CD4-positive, alpha-beta T cell (primary cell): ENCODE measurements at regions not wholly inside any gene's neighbourhood (a gene's known extent, or its start where the extent isn't known, plus 50 kb on each side); places are given as distances from the start of the nearest gene placed in this dataset.
"Not testable (repeated sequence)": the region's sequence is repeated elsewhere in the genome, so short reads cannot be mapped to it uniquely, and the experiment has no call there.

Source experiments
- ATAC-seq: fragments of 200-7000 bp; cut with Tn5 transposase; one replicate; pipeline ENCODE4 v1.10.0; 2022; ENCODE audit warnings: mild to moderate bottlenecking; ENCODE audit not compliant: poor library complexity
- CTCF ChIA-PET: fragments of 350-600 bp; sonication (Branson Sonifier 250); formaldehyde crosslinking; loops from one replicate; lab custom pipeline; 2021; ENCODE audit warnings: antibody characterized with exemption, inconsistent platforms; lab: Charles Lee
- POLR2A ChIA-PET: fragments of 350-600 bp; sonication (Branson Sonifier 250); formaldehyde crosslinking; loops from one replicate; lab custom pipeline; 2021; ENCODE audit warnings: antibody characterized with exemption, inconsistent platforms; lab: Charles Lee
- DNase-seq, 14 experiments: peaks; one replicate each; pipeline ENCODE4 v3.0.0-alpha.2; 2013 to 2020; ENCODE audit warnings: mixed read lengths in 2 of 14
- H3K27ac ChIP-seq, 2 donors: one replicate each; pipeline versions ENCODE4 v1.5.1 to v1.7.0; 2013; ENCODE audit warnings: low read length in 2 of 2, low read depth in 1 of 2, mild to moderate bottlenecking in 1 of 2
- H3K27me3 ChIP-seq, 2 experiments: 1 replicate in 1 of 2; 2 replicates in 1 of 2; pipeline versions ENCODE4 v1.6.1 to v1.7.0; 2013; ENCODE audit warnings: low read length in 2 of 2, control low read depth in 1 of 2, mild to moderate bottlenecking in 1 of 2, moderate library complexity in 1 of 2; ENCODE audit not compliant: insufficient read depth in 2 of 2, control insufficient read depth in 1 of 2
- H3K36me3 ChIP-seq: one replicate; pipeline ENCODE4 v1.6.1; 2013; ENCODE audit warnings: low read length, control low read depth; ENCODE audit not compliant: insufficient read depth
- H3K4me1 ChIP-seq: one replicate; pipeline ENCODE4 v1.6.1; 2013; ENCODE audit warnings: low read length, control low read depth; ENCODE audit not compliant: insufficient read depth
- H3K4me3 ChIP-seq: one replicate; pipeline ENCODE4 v1.5.1; 2013; ENCODE audit warnings: mild to moderate bottlenecking, low read length, moderate library complexity
- H3K9me3 ChIP-seq, 2 experiments: 1 replicate in 1 of 2; 2 replicates in 1 of 2; pipeline versions ENCODE4 v1.6.1 to v1.7.0; 2013; ENCODE audit warnings: low read length in 2 of 2, mild to moderate bottlenecking in 2 of 2, control low read depth in 1 of 2, moderate library complexity in 1 of 2; ENCODE audit not compliant: control insufficient read depth in 1 of 2, insufficient read depth in 1 of 2
- H3K27ac Mint-ChIP-seq: one replicate; pipeline ENCODE4 v1.8.0; 2020; ENCODE audit warnings: mixed read lengths
- H3K27me3 Mint-ChIP-seq: one replicate; pipeline ENCODE4 v1.8.0; 2021; ENCODE audit warnings: mixed read lengths
- H3K36me3 Mint-ChIP-seq: one replicate; pipeline ENCODE4 v1.8.0; 2021; ENCODE audit warnings: low read depth, mixed read lengths
- H3K4me1 Mint-ChIP-seq: one replicate; pipeline ENCODE4 v1.8.0; 2021; ENCODE audit warnings: low read depth, mixed read lengths
- H3K4me3 Mint-ChIP-seq: one replicate; pipeline ENCODE4 v1.8.0; 2020; ENCODE audit warnings: mild to moderate bottlenecking, mixed read lengths
- H3K9me3 Mint-ChIP-seq: one replicate; pipeline ENCODE4 v1.8.0; 2020; ENCODE audit warnings: mixed read lengths
- CTCF ChIP-seq: fragments of 200-600 bp; IDR thresholded peaks from one replicate; pipeline ENCODE4 v1.8.0; 2022; ENCODE audit warnings: antibody characterized with exemption, mild to moderate bottlenecking
- intact Hi-C, 2 experiments: fragments of 100-400 bp; cut with DNase I in 1 of 2; cut with micrococcal nuclease in 1 of 2; formaldehyde crosslinking; loops; one replicate each; pipeline versions ENCODE4 v1.15.1 to v1.9.0; 2023 to 2025; cut with DNase I, micrococcal nuclease

GRCh38 chr3:6680119-6680806, 180.7 kb upstream of the GRM7 start:
- Histone ChIP-seq H3K4me3 (no peak overlapping the region), H3K36me3 (no peaks in the 10 kb centered on the region), H3K27ac (no peak overlapping the region), H3K4me1 (no peaks in the 10 kb centered on the region), H3K9me3 (no peaks in the 10 kb centered on the region), H3K27me3 (no peaks in the 10 kb centered on the region)
- ChIA-PET POLR2A (no interaction called here), CTCF (no interaction called here)
- no peaks in the 10 kb centered on the region for H3K36me3 Mint-ChIP-seq
- no peak overlapping the region for H3K4me3 Mint-ChIP-seq
- no peak overlapping the region for H3K27ac Mint-ChIP-seq
- H3K4me1 Mint-ChIP-seq: no peaks in the 10 kb centered on the region
- TF ChIP-seq CTCF: no peak
- DNase-seq: no peak
- peaks cover 15% of the 10 kb centered on the region for H3K9me3 Mint-ChIP-seq
- H3K27me3 Mint-ChIP-seq: no peaks in the 10 kb centered on the region
- intact Hi-C loops: no loop called here
- ATAC-seq: no peak

DNA sequence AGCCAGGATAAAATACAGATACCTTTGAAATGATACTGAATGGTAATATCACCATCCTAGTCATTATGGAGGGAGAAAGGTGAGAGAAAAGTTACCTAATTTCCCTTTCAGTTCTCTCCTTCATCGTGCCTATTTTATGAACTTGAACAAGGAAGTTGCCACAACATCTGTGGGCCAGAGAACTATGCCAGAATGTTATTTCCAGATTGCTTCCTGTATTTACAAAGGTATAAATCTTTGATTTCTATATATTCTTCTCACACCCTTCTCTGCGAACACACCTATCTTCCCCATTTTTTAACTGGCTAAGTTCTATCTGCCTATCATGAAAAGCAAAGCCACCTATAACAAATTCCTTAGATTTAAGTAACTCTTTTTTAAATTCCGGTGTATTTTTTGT, 163.6 kb upstream of the GRM7 start:
- ChIA-PET POLR2A (no interaction called here), CTCF (no interaction called here)
- intact Hi-C loops: no loop called here

DNA sequence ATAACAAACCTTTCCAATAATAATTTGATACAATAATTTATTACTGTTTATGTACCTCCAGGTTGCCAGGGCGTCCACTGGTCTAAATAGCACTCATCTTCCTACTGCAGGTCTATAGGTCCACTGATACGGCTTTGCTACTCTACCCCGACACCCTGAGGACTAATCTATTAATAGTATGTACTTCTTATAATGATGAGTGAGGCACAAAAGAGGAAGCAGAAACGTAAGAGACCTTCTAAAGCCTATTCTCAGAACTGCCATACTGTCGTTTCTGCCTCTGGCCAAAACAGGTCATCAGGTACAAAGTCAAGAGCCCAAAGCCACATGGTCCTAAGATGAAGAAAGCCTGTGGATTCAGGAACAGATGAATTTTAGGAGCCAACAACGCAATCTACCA, 163.2 kb upstream of the GRM7 start:
- H3K9me3 Mint-ChIP-seq: peaks cover 18% of the 10 kb centered on the region
- ChIA-PET CTCF (no interaction called here), POLR2A (no interaction called here)
- no peaks in the 10 kb centered on the region for H3K36me3 Mint-ChIP-seq
- Histone ChIP-seq H3K36me3 (no peaks in the 10 kb centered on the region), H3K27ac (no peak overlapping the region), H3K9me3 (peaks cover 0 to 4% of the 10 kb centered on the region in 2 experiments), H3K4me1 (no peaks in the 10 kb centered on the region), H3K4me3 (no peak overlapping the region), H3K27me3 (no peaks in the 10 kb centered on the region)
- ATAC-seq: no peak
- H3K4me1 Mint-ChIP-seq: no peaks in the 10 kb centered on the region
- no peak overlapping the region for H3K27ac Mint-ChIP-seq
- TF ChIP-seq CTCF: no peak
- H3K27me3 Mint-ChIP-seq: no peaks in the 10 kb centered on the region
- intact Hi-C loops: no loop called here
- no peak overlapping the region for H3K4me3 Mint-ChIP-seq
- no peak for DNase-seq

More for the DNA sequence above, 163.6 kb upstream of the GRM7 start:
- H3K36me3 Mint-ChIP-seq: no peaks in the 10 kb centered on the region
- ATAC-seq (no peak), DNase-seq (no peak)
- H3K4me1 Mint-ChIP-seq: no peaks in the 10 kb centered on the region
- Histone ChIP-seq H3K4me3 (no peak overlapping the region), H3K27ac (no peak overlapping the region), H3K27me3 (no peaks in the 10 kb centered on the region), H3K36me3 (no peaks in the 10 kb centered on the region), H3K4me1 (no peaks in the 10 kb centered on the region), H3K9me3 (peaks cover 0 to 4% of the 10 kb centered on the region in 2 experiments)
- no peak overlapping the region for H3K4me3 Mint-ChIP-seq
- H3K27me3 Mint-ChIP-seq: no peaks in the 10 kb centered on the region
- no peak overlapping the region for H3K27ac Mint-ChIP-seq
- H3K9me3 Mint-ChIP-seq: peaks cover 13% of the 10 kb centered on the region
- no peak for TF ChIP-seq CTCF

DNA sequence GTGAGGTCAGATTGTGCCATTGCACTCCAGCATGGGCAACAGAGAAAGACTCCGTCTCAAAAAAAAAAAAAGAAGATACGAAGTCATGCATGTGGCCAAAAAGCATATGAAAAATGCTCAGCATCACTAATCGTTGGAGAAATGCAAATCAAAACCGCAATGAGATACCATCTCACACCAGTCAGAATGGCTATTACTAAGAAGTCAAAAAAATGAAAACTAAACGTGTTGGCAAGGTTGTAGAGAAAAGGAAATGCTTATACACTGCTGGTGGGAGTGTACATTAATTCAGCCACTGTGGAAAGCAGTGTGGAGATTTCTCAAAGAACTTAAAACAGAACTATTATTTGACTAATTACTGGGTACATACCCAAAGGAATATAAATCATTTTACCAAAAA, 156.1 kb upstream of the GRM7 start:
- H3K36me3 ChIP-seq, H3K4me1 ChIP-seq, H3K27ac Mint-ChIP-seq, H3K27me3 Mint-ChIP-seq, intact Hi-C loops, DNase-seq, POLR2A ChIA-PET, H3K9me3 ChIP-seq, H3K27ac ChIP-seq, H3K4me3 Mint-ChIP-seq, H3K4me1 Mint-ChIP-seq, ATAC-seq, H3K27me3 ChIP-seq, H3K4me3 ChIP-seq, CTCF ChIA-PET, H3K36me3 Mint-ChIP-seq: not testable (repeated sequence)
- H3K9me3 Mint-ChIP-seq: peaks cover 17% of the 10 kb centered on the region
